A172 (cell line): ENCODE measurements at regions not wholly inside any gene's neighbourhood (a gene's known extent, or its start where the extent isn't known, plus 50 kb on each side); places are given as distances from the start of the nearest gene placed in this dataset.
"Not testable (repeated sequence)": the region's sequence is repeated elsewhere in the genome, so short reads cannot be mapped to it uniquely, and the experiment has no call there.

Experiments
- DNase-seq: peaks from one replicate; pipeline ENCODE4 v3.0.0-alpha.2; 2015; ENCODE audit warnings: low spot score

GRCh38 chr20:6321235-6321634 is 198.4 kb upstream of the FERMT1 start:
- not testable (repeated sequence) for DNase-seq

DNA sequence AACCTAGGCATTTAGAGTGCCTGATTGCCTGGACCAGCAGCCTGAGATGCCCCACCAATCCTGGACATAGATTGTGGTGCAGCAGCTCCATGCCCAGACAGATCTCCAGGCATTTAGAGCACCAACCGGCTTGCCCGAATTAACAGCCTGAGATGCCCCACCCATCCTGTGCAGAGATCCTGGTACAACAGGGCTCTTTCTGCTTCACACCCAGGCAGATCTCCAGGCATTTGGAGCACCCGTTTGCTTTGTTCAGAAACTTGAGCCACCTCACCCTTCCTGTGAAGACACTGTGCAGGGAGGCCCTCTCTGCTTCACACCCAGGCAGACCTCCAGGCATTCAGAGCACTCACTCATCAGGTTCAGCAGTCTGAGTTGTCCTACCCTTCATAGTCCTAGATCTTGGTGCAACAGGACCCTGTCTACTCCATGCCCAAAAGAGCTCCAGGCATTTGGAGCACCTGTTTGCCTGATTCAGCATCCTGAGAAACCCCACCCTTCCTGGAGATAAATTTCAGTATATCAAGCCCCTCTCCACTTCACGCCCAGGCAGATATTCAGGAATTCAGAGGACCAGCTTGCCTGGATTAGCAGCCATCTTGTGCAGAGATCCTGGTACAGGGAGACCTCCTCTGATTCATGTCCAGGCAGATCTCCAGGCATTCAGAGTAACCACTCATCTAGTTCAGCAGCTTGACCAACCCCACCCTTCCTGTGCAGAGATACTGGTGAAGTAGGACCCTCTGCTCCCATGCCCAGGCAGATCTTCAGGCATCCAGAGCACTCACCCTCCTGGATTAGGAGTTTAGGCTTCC is 189.2 kb upstream of the FERMT1 start:
- DNase-seq: no peak

DNA sequence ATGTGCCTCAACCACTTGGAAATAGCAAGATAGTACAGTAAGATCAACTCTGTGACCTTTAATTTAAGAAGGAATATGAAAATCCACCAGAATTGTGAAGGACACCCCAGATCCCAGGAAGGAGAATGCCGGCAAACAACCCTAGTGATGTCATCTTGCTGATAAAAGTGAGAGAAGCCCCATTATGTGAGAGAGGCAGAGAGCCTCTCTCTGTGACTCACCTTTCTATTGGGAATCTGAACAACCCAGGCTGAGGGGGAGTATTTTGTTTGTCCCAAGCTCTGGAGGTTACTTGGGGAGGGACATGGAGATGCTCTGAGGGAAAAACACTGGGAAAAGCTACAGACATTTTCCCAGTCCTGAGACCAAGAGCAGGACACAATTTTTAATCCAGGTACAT is 188.3 kb upstream of the FERMT1 start:
- DNase-seq: no peak

DNA sequence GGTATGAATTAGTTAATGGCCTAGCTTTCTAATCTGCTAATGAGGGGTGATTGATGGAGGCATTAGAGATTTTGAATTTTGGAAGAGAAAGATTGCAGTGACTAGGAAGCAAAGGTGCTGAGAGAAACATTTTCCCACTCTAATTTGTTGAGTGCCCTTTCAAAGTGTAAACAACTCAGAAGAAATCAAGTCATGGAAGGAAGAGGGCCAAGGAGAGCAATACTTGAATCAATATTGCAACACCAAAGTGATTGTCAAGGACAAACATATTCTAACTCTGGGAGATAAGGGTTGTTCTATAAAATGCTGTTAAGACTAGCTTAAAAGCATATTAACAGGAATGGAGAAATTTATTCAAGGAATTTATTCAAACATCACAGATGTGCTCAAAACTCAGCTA is 182.7 kb upstream of the FERMT1 start:
- DNase-seq: no peak

GRCh38 chr20:6302041-6302440 is 179.2 kb upstream of the FERMT1 start:
- DNase-seq: no peak

GRCh38 chr20:6299456-6299855 is 176.6 kb upstream of the FERMT1 start:
- DNase-seq: no peak

DNA sequence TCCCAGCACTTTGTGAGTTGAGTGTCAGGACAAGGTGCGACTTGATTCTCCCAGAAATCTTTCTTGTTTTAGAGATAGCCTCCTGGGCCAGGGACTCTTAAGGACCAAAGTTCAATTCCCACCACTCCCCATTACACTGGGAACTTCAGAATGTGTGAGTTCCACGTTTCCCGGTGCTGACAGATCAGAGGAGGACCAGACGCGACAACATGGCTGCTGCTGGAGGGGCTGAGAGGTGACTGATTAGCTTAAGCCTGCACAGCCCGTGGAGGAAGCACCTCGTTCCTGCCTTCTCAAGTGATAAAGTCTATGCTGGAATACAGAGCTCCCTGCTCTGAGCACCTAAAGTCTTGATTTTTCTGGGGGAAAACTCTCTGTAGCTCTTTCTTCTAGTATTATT is 175.2 kb upstream of the FERMT1 start:
- no peak for DNase-seq

DNA sequence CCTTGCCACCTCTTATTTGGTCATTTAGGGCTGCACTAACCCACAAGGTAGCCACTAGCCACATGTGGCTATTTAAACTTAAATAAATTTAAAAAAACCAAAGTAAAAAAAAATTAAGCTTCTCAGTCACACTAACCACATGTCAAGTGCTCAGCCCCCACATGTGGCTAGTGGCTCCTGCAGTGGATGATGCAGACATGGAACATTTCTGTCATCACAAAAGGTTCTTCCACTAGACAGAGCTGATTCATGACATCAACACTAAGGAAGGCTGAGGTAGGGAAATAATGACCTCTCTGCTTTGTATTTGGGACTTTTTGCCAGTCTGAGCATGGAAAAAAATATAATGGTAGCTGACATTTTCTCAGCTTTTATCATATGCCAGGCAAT is 173.0 kb upstream of the FERMT1 start:
- no peak for DNase-seq

- DNase-seq: no peak
These were observed 172.5 kb upstream of the FERMT1 start for GRCh38 chr20:6295127-6295866.

- DNase-seq: no peak
These were observed 164.6 kb upstream of the FERMT1 start for GRCh38 chr20:6287471-6287870.

- no peak for DNase-seq
These were observed 159.8 kb upstream of the FERMT1 start for GRCh38 chr20:6282642-6283041.

GRCh38 chr20:6277661-6278240 is 154.9 kb upstream of the FERMT1 start:
- DNase-seq: no peak

GRCh38 chr20:6270404-6270803 is 147.6 kb upstream of the FERMT1 start:
- DNase-seq: not testable (repeated sequence)

DNA sequence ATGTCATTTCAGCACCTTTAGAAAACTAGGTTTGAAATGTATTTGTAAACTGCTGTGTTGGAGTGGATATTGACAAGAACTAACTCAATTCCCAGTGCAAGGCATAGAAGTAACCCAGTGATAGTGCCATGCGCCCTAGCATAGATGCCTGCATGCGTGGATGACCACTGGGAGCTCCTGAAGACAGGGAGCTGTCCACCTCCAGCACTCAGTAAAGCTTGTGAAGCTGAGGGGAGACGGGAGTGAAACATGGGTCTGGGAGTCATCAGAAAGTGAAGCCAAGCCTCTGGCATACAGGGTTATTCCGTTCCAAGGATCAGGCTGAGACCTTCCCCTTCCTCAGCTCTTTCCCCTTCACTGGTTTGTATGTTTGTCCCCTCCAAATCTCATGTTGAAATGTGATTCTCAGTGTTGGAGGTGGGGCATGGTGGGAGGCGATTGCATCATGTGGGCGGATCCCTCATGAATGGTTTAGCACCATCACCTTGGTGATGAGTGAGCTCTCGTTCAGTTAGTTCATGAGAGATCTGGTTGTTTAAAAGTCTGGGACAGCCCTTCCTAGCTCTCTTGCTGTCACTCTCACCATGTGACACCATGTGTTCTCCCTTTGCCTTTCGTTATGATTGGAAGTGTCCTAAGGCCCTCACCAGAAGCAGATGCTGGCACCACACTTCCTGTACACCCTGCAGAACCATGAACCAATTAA is 146.5 kb upstream of the FERMT1 start:
- no peak for DNase-seq

DNA sequence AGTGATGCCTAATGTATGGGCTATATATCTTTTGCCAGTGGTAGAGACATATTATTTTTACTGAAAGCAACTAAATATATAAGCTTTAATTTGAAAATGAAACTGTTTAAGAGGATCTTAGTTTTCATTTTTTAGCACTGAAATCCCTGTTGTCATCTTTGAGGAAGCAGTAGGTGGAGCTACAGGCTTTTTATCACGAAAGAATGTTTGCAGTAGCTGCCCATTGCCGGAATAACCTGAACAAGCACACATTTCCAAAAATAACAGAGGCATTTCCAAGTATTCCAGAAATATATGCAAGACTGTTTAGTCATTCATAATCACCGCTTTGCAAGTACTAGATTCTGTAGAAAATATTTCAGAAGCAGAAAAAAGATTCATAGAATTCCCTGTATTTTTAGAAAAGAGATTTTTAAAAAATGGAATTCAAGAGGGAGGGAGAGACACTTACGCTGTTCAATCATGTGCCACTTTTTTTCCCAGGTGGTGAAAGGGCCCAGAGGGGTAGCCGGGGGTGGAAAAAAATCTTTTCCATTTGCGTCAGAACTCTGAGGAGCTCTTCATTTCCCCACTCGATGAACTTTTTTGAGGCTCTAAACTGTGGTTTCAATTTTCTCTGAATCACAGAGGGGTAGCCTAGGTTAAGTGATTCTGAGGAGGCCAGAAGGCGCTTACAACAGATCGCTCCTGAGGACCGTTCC is 142.5 kb upstream of the FERMT1 start:
- DNase-seq: peak; percentile 14

DNA sequence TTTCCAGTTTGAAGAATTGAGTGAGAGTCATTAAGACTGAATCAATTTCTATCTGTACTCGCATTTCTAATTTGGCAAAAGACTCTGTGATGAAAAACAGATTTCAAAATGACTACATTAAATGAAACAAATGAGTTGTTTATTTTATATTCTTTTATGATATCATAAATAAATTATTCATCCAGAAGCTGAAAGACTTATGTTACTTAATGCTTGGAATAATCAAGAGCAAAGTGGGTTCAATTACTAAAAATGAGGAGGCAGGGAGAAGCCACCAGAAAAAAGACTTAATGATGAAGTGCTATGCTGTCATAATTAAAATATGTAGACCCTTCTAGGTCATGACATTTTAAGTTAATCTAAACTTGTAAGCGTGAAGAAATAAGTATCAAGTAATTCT is 130.6 kb upstream of the FERMT1 start:
- DNase-seq: no peak

DNA sequence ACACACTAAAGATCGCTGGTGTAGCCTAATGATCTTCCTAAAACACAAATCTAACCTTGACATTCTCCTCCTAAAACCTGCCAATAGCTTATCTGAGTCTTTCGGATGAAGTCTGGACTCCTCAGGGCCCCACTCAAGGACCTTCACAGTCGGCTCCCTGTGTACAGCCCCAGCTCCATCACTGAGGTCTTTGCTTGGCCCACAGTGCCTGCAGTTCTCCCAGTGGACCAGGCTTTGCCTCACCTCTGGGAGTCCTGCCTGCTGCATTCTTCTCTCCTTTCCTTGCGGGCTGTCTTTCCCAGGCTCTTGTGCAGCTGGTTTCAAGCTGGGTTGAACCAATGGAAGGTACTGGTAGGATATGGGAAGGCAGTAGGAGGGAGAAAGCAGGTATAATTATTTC is 122.6 kb upstream of the FERMT1 start:
- no peak for DNase-seq

DNA sequence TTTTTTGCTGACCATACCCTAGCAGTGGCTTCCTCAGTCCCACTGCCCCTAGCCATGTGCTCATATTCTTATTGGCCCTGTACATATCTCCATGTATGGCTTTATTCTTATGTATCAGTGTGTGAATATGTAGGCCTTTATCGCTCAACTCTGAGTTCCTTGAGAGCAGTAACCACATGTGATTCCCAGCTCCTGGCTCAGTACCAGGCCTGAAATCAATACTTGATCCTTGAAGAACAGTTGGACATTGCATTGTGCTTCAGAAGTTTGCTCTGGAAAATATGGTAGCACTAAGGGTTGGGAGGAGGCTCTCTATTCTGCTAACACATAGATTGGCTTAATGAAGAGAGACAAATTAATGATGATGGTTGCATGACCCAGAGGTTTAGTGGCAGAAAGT is 118.8 kb upstream of the FERMT1 start:
- DNase-seq: no peak

DNA sequence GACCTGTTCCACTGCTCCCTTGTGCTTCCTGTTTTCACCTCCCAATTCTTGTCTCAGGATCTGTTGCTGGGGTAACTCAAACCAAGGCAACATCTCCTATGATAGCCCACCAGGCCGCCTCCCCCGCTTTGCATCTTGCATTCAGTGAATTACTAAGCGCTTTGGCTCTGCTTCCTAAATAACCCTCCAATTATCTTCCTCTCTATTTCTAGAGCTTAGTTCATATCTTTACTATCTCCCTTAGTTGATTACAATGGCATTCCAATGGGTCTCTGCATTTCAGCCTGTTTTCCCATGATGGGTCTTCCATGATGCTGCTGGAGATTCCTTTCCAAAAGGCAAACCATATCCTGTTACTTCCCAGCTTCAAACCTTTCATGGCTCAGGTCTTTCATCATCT is 117.2 kb upstream of the FERMT1 start:
- no peak for DNase-seq

DNA sequence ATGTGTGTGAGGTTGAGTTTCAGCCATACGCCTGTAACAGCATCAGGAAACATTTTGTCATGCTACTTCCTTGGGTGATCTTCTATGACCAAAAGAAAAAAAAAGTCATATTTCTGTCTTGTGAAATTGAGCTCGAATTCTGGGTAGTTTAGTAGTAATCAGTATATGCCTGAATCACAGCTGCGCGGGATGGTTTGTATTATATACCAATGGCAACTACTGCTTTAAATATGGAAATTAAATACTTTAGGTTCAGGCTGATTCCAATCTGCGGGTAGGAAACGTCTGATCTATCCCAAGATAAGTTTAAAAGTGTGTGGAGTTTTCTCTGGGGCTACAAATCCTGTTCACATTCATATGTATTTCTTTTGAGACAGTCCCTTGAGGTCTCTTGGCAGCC is 115.6 kb upstream of the FERMT1 start:
- DNase-seq: no peak

DNA sequence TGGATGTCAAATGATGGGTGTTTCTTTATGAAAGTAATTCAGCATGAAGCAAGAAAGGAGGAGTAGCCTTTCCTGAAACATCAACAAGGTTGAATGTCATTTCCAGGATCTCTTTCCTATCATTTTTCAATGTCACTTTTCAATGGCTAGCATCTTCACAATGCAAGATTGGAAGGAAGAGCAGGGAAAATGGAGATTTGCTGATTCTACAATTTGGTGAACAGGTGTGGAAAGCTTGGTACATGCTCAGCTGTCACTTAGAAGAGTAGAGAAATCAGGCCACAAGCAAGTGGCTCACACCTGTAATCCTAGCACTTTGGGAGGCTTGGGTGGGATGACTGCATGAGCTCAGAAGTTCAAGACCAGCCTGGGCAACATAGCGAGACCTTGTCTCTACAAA is 112.7 kb upstream of the FERMT1 start:
- no peak for DNase-seq

- DNase-seq: no peak
These were observed 109.6 kb upstream of the FERMT1 start for GRCh38 chr20:6232436-6232835.
